B cell (primary cell): ENCODE measurements at regions not wholly inside any gene's neighbourhood (a gene's known extent, or its start where the extent isn't known, plus 50 kb on each side); places are given as distances from the start of the nearest gene placed in this dataset.

Source experiments
- CTCF ChIP-seq: fragments of 200-600 bp; IDR thresholded peaks from one replicate; pipeline ENCODE4 v1.8.0; 2022; ENCODE audit warnings: antibody characterized with exemption, mild to moderate bottlenecking
- EZH2 ChIP-seq: IDR thresholded peaks from 2 replicates; pipeline ENCODE4 v1.6.1; 2012; ENCODE audit warnings: borderline replicate concordance, low read depth, mild to moderate bottlenecking, moderate library complexity, low read length; ENCODE audit not compliant: insufficient read depth, poor library complexity, severe bottlenecking

- TF ChIP-seq CTCF (no peak), EZH2 (no peak)
Observed at GRCh38 chr6:155996151-155996550, 540.5 kb upstream of the NOX3 start.
